GM23248 (cell line): ENCODE measurements at regions not wholly inside any gene's neighbourhood (a gene's known extent, or its start where the extent isn't known, plus 50 kb on each side); places are given as distances from the start of the nearest gene placed in this dataset.

ENCODE experiments used
- EZH2 ChIP-seq: fragments of 200-600 bp; sonication (generic); IDR thresholded peaks from 2 replicates; pipeline ENCODE4 v1.6.1; 2018; ENCODE audit warnings: antibody characterized with exemption, mild to moderate bottlenecking; ENCODE audit not compliant: insufficient read depth, poor library complexity, severe bottlenecking
- EZH2phosphoT487 ChIP-seq: fragments of 200-600 bp; sonication (generic); IDR thresholded peaks from 2 replicates; pipeline ENCODE4 v1.6.1; 2018; ENCODE audit warnings: antibody characterized with exemption, moderate library complexity, mild to moderate bottlenecking, low read depth; ENCODE audit not compliant: insufficient read depth

DNA sequence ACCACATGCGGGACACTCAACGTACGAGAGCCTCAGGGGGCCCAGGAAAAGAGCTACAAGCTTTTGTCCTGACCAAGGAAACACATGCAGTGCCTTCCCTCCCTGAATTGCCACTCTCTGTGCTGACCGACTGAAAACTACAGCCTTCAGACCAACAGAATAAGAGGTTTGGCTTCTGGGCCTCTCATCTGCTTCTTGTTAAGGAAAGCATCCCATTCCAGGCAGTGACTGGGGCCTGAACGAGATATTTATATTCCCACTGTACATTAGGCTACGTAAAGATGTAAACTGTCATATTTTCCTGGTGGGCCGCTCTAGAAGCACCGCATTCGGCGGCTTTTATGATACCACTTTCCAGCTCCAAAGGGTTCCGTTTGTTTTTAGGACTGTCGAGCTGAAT is 208.9 kb upstream of the TPM1 start:
- TF ChIP-seq EZH2 (no peak), EZH2phosphoT487 (no peak)
